LoVo (cell line): ENCODE measurements at regions not wholly inside any gene's neighbourhood (a gene's known extent, or its start where the extent isn't known, plus 50 kb on each side); places are given as distances from the start of the nearest gene placed in this dataset.
"Not testable (repeated sequence)": the region's sequence is repeated elsewhere in the genome, so short reads cannot be mapped to it uniquely, and the experiment has no call there.

Source experiments
- DNase-seq: peaks from one replicate; pipeline ENCODE4 v3.0.0-alpha.2; 2016; ENCODE audit warnings: low spot score

- not testable (repeated sequence) for DNase-seq
These were observed 1533.3 kb downstream of the RPIA start for GRCh38 chr2:90224767-90225166.

- DNase-seq, result not testable (repeated sequence)
These were observed 1535.1 kb downstream of the RPIA start for GRCh38 chr2:90226465-90227072.

GRCh38 chr2:90231199-90231598 is 1539.7 kb downstream of the RPIA start:
- not testable (repeated sequence) for DNase-seq

GRCh38 chr2:90235452-90235851 is 1544.0 kb downstream of the RPIA start:
- not testable (repeated sequence) for DNase-seq

GRCh38 chr2:90237923-90238361 is 1546.5 kb downstream of the RPIA start:
- DNase-seq, result not testable (repeated sequence)

- DNase-seq, result not testable (repeated sequence)
These were observed 1547.2 kb downstream of the RPIA start for GRCh38 chr2:90238505-90239230.

GRCh38 chr2:90239769-90240168 is 1548.3 kb downstream of the RPIA start:
- not testable (repeated sequence) for DNase-seq

GRCh38 chr2:90244902-90245765 is 1553.7 kb downstream of the RPIA start:
- DNase-seq, result not testable (repeated sequence)

- DNase-seq, result not testable (repeated sequence)
These were observed 1556.9 kb downstream of the RPIA start for GRCh38 chr2:90248400-90248799.

- not testable (repeated sequence) for DNase-seq
These were observed 1558.9 kb downstream of the RPIA start for GRCh38 chr2:90250350-90250749.

GRCh38 chr2:90251576-90251975 is 1560.1 kb downstream of the RPIA start:
- not testable (repeated sequence) for DNase-seq

GRCh38 chr2:90253306-90253705 is 1561.8 kb downstream of the RPIA start:
- not testable (repeated sequence) for DNase-seq

GRCh38 chr2:90266888-90267287 is 1575.4 kb downstream of the RPIA start:
- not testable (repeated sequence) for DNase-seq

- not testable (repeated sequence) for DNase-seq
These were observed 1596.3 kb downstream of the RPIA start for GRCh38 chr2:90287751-90288150.

- not testable (repeated sequence) for DNase-seq
These were observed 1596.9 kb downstream of the RPIA start for GRCh38 chr2:90288396-90288795.

GRCh38 chr2:90289291-90289980 is 1598.0 kb downstream of the RPIA start:
- not testable (repeated sequence) for DNase-seq

- DNase-seq, result not testable (repeated sequence)
These were observed 1599.2 kb downstream of the RPIA start for GRCh38 chr2:90290701-90291100.

- DNase-seq, result not testable (repeated sequence)
These were observed 1599.9 kb downstream of the RPIA start for GRCh38 chr2:90291168-90291883.

- not testable (repeated sequence) for DNase-seq
These were observed 1600.5 kb downstream of the RPIA start for GRCh38 chr2:90291934-90292333.

GRCh38 chr2:90292451-90292850 is 1601.0 kb downstream of the RPIA start:
- not testable (repeated sequence) for DNase-seq

- not testable (repeated sequence) for DNase-seq
These were observed 1601.8 kb downstream of the RPIA start for GRCh38 chr2:90293224-90293623.
